ENCODE measurements at regions not wholly inside any gene's neighbourhood (a gene's known extent, or its start where the extent isn't known, plus 50 kb on each side); places are given as distances from the start of the nearest gene placed in this dataset.
"Not testable (repeated sequence)": the region's sequence is repeated elsewhere in the genome, so short reads cannot be mapped to it uniquely, and the experiment has no call there.

- no peak for DNase-seq
These were observed 590.6 kb upstream of the PTCHD4 start for GRCh38 chr6:48701572-48701971.

GRCh38 chr6:48695872-48696271 is 584.9 kb upstream of the PTCHD4 start:
- no peak for DNase-seq

GRCh38 chr6:48691420-48691819 is 580.4 kb upstream of the PTCHD4 start:
- no peak for DNase-seq

GRCh38 chr6:48689498-48689897 is 578.5 kb upstream of the PTCHD4 start:
- no peak for DNase-seq

GRCh38 chr6:48678390-48678789 is 567.4 kb upstream of the PTCHD4 start:
- DNase-seq: no peak

GRCh38 chr6:48671505-48671904 is 560.5 kb upstream of the PTCHD4 start:
- no peak for DNase-seq

GRCh38 chr6:48670546-48670945 is 559.5 kb upstream of the PTCHD4 start:
- DNase-seq: no peak

- DNase-seq: no peak
These were observed 556.8 kb upstream of the PTCHD4 start for GRCh38 chr6:48667797-48668196.

GRCh38 chr6:48664826-48665225 is 553.8 kb upstream of the PTCHD4 start:
- DNase-seq: no peak

- no peak for DNase-seq
These were observed 547.9 kb upstream of the PTCHD4 start for GRCh38 chr6:48658915-48659314.

- no peak for DNase-seq
These were observed 530.5 kb upstream of the PTCHD4 start for GRCh38 chr6:48641544-48641943.

- not testable (repeated sequence) for DNase-seq
These were observed 527.8 kb upstream of the PTCHD4 start for GRCh38 chr6:48638796-48639195.

- no peak for DNase-seq
These were observed 519.5 kb upstream of the PTCHD4 start for GRCh38 chr6:48630511-48630910.

- no peak for DNase-seq
These were observed 517.3 kb upstream of the PTCHD4 start for GRCh38 chr6:48628316-48628715.

GRCh38 chr6:48626421-48626820 is 515.4 kb upstream of the PTCHD4 start:
- no peak for DNase-seq

GRCh38 chr6:48624631-48625030 is 513.6 kb upstream of the PTCHD4 start:
- no peak for DNase-seq

GRCh38 chr6:48619771-48620170 is 508.8 kb upstream of the PTCHD4 start:
- DNase-seq: peak; percentile 3

GRCh38 chr6:48615041-48615440 is 504.0 kb upstream of the PTCHD4 start:
- DNase-seq: no peak

- DNase-seq: no peak
These were observed 503.3 kb upstream of the PTCHD4 start for GRCh38 chr6:48614326-48614725.

- no peak for DNase-seq
These were observed 502.4 kb upstream of the PTCHD4 start for GRCh38 chr6:48613231-48613949.

- no peak for DNase-seq
These were observed 500.3 kb upstream of the PTCHD4 start for GRCh38 chr6:48611332-48611731.

- DNase-seq: no peak
These were observed 499.8 kb upstream of the PTCHD4 start for GRCh38 chr6:48610846-48611245.

GRCh38 chr6:48606618-48607017 is 495.6 kb upstream of the PTCHD4 start:
- no peak for DNase-seq

GRCh38 chr6:48597951-48598350 is 487.0 kb upstream of the PTCHD4 start:
- no peak for DNase-seq

- no peak for DNase-seq
These were observed 485.8 kb upstream of the PTCHD4 start for GRCh38 chr6:48596830-48597229.
